GM18520 (cell line): ENCODE measurements at regions not wholly inside any gene's neighbourhood (a gene's known extent, or its start where the extent isn't known, plus 50 kb on each side); places are given as distances from the start of the nearest gene placed in this dataset.

Source experiments
- ATAC-seq: cut with Tn5 transposase; IDR thresholded peaks from one replicate; pipeline ENCODE4 v1.9.1; 2021; ENCODE audit not compliant: unreplicated experiment

GRCh38 chr3:72313308-72313707 is 528.4 kb upstream of the PROK2 start:
- ATAC-seq, result no peak

GRCh38 chr3:72312339-72312738 is 527.4 kb upstream of the PROK2 start:
- ATAC-seq, result no peak

- no peak for ATAC-seq
These were observed 526.5 kb upstream of the PROK2 start for GRCh38 chr3:72311425-72311824.

GRCh38 chr3:72310419-72311380 is 525.8 kb upstream of the PROK2 start:
- peak; percentile 89 for ATAC-seq

GRCh38 chr3:72309661-72310418 is 524.9 kb upstream of the PROK2 start:
- ATAC-seq, result no peak

GRCh38 chr3:72308641-72309040 is 523.7 kb upstream of the PROK2 start:
- no peak for ATAC-seq

GRCh38 chr3:72307438-72308115 is 522.6 kb upstream of the PROK2 start:
- ATAC-seq, result no peak

- ATAC-seq, result no peak
These were observed 521.9 kb upstream of the PROK2 start for GRCh38 chr3:72306800-72307341.

GRCh38 chr3:72303926-72304325 is 519.0 kb upstream of the PROK2 start:
- ATAC-seq, result no peak

- ATAC-seq, result no peak
These were observed 516.8 kb upstream of the PROK2 start for GRCh38 chr3:72301779-72302178.

- ATAC-seq, result no peak
These were observed 515.7 kb upstream of the PROK2 start for GRCh38 chr3:72300621-72301020.

- ATAC-seq, result no peak
These were observed 514.9 kb upstream of the PROK2 start for GRCh38 chr3:72299823-72300222.

GRCh38 chr3:72299321-72299802 is 514.4 kb upstream of the PROK2 start:
- ATAC-seq, result no peak

- ATAC-seq, result no peak
These were observed 513.5 kb upstream of the PROK2 start for GRCh38 chr3:72298201-72299152.

GRCh38 chr3:72297481-72297880 is 512.5 kb upstream of the PROK2 start:
- no peak for ATAC-seq

GRCh38 chr3:72296477-72297111 is 511.6 kb upstream of the PROK2 start:
- ATAC-seq, result no peak

GRCh38 chr3:72295962-72296450 is 511.1 kb upstream of the PROK2 start:
- ATAC-seq, result no peak

GRCh38 chr3:72295276-72295961 is 510.5 kb upstream of the PROK2 start:
- no peak for ATAC-seq
